Thoracic aorta (tissue), 2 donors: ENCODE measurements at regions not wholly inside any gene's neighbourhood (a gene's known extent, or its start where the extent isn't known, plus 50 kb on each side); places are given as distances from the start of the nearest gene placed in this dataset.
"Not testable (repeated sequence)": the region's sequence is repeated elsewhere in the genome, so short reads cannot be mapped to it uniquely, and the experiment has no call there.

Source experiments
- ATAC-seq: fragments of 150-250 bp; one replicate; pipeline ENCODE4 v1.8.0; 2017; ENCODE audit warnings: low read depth; ENCODE audit not compliant: insufficient number of reproducible peaks, low FRiP score
- DNase-seq: peaks from one replicate; pipeline ENCODE4 v3.0.0-alpha.2; 2020; ENCODE audit warnings: low spot score
- H3K27ac ChIP-seq, 2 donors: fragments of 200-600 bp; sonication (generic); 1 replicate in 1 of 2; 2 replicates in 1 of 2; pipeline ENCODE4 v1.5.1; 2016; ENCODE audit warnings: mild to moderate bottlenecking in 2 of 2, moderate library complexity in 2 of 2
- H3K27me3 ChIP-seq: fragments of 200-600 bp; sonication (generic); replicated peaks from 2 replicates; pipeline ENCODE4 v1.6.0; 2016; ENCODE audit warnings: mild to moderate bottlenecking; ENCODE audit not compliant: insufficient read depth
- H3K36me3 ChIP-seq: fragments of 200-600 bp; sonication (generic); one replicate; pipeline ENCODE4 v1.5.1; 2016
- H3K4me1 ChIP-seq, 2 donors: fragments of 200-600 bp; sonication (generic); 1 replicate in 1 of 2; 2 replicates in 1 of 2; pipeline versions ENCODE4 v1.5.1 to v1.6.0; 2016; ENCODE audit warnings: low read depth in 2 of 2, mild to moderate bottlenecking in 1 of 2; ENCODE audit not compliant: control insufficient read depth in 1 of 2
- H3K4me3 ChIP-seq: fragments of 200-600 bp; sonication (generic); 2 replicates; pipeline ENCODE4 v1.5.1; 2016; ENCODE audit warnings: mild to moderate bottlenecking
- H3K9me3 ChIP-seq: fragments of 200-600 bp; sonication (generic); 2 replicates; pipeline ENCODE4 v1.5.1; 2016
- CTCF ChIP-seq: fragments of 200-600 bp; sonication (generic); IDR thresholded peaks from one replicate; pipeline ENCODE4 v1.5.1; 2019; ENCODE audit warnings: antibody characterized with exemption

GRCh38 chr2:126270587-126270986, 385.4 kb upstream of the GYPC start:
- no peaks in the 10 kb centered on the region for H3K4me1 ChIP-seq
- no peak for TF ChIP-seq CTCF
- no peak overlapping the region for H3K27ac ChIP-seq
- H3K4me3 ChIP-seq, result no peak overlapping the region
- DNase-seq (no peak), ATAC-seq (no peak)
- H3K9me3 ChIP-seq, result no peaks in the 10 kb centered on the region
- H3K27me3 ChIP-seq, result no peaks in the 10 kb centered on the region
- no peaks in the 10 kb centered on the region for H3K36me3 ChIP-seq

- H3K27me3 ChIP-seq, result no peaks in the 10 kb centered on the region
- H3K4me3 ChIP-seq, result no peak overlapping the region
- TF ChIP-seq CTCF, result no peak
- H3K4me1 ChIP-seq, result no peaks in the 10 kb centered on the region
- DNase-seq, result no peak
- no peaks in the 10 kb centered on the region for H3K36me3 ChIP-seq
- no peak for ATAC-seq
- no peaks in the 10 kb centered on the region for H3K9me3 ChIP-seq
- H3K27ac ChIP-seq, result no peak overlapping the region
These were observed 383.6 kb upstream of the GYPC start for GRCh38 chr2:126272401-126272800.

GRCh38 chr2:126275098-126275497, 380.9 kb upstream of the GYPC start:
- Histone ChIP-seq H3K27me3 (no peaks in the 10 kb centered on the region), H3K9me3 (no peaks in the 10 kb centered on the region), H3K27ac (no peak overlapping the region), H3K36me3 (no peaks in the 10 kb centered on the region), H3K4me3 (no peak overlapping the region), H3K4me1 (no peaks in the 10 kb centered on the region)
- DNase-seq (no peak), ATAC-seq (no peak)
- no peak for TF ChIP-seq CTCF

GRCh38 chr2:126276268-126276667, 379.7 kb upstream of the GYPC start:
- not testable (repeated sequence) for H3K27ac ChIP-seq, H3K4me3 ChIP-seq, H3K36me3 ChIP-seq, DNase-seq, H3K27me3 ChIP-seq, H3K9me3 ChIP-seq, H3K4me1 ChIP-seq, ATAC-seq

- TF ChIP-seq CTCF, result no peak
- Histone ChIP-seq H3K9me3 (no peaks in the 10 kb centered on the region), H3K27ac (no peak overlapping the region), H3K4me1 (no peaks in the 10 kb centered on the region), H3K4me3 (no peak overlapping the region), H3K27me3 (no peaks in the 10 kb centered on the region), H3K36me3 (no peaks in the 10 kb centered on the region)
- ATAC-seq (no peak), DNase-seq (no peak)
These were observed 367.6 kb upstream of the GYPC start for GRCh38 chr2:126288362-126288761.

- H3K27me3 ChIP-seq, H3K27ac ChIP-seq, ATAC-seq, H3K36me3 ChIP-seq, H3K4me1 ChIP-seq, H3K4me3 ChIP-seq, H3K9me3 ChIP-seq, DNase-seq: not testable (repeated sequence)
These were observed 362.0 kb upstream of the GYPC start for GRCh38 chr2:126293962-126294361.
